GM19463 (cell line): ENCODE measurements at regions not wholly inside any gene's neighbourhood (a gene's known extent, or its start where the extent isn't known, plus 50 kb on each side); places are given as distances from the start of the nearest gene placed in this dataset.
"Not testable (repeated sequence)": the region's sequence is repeated elsewhere in the genome, so short reads cannot be mapped to it uniquely, and the experiment has no call there.

Source experiments
- ATAC-seq: cut with Tn5 transposase; IDR thresholded peaks from one replicate; pipeline ENCODE4 v1.9.1; 2021; ENCODE audit warnings: mild to moderate bottlenecking, moderate library complexity; ENCODE audit not compliant: unreplicated experiment

DNA sequence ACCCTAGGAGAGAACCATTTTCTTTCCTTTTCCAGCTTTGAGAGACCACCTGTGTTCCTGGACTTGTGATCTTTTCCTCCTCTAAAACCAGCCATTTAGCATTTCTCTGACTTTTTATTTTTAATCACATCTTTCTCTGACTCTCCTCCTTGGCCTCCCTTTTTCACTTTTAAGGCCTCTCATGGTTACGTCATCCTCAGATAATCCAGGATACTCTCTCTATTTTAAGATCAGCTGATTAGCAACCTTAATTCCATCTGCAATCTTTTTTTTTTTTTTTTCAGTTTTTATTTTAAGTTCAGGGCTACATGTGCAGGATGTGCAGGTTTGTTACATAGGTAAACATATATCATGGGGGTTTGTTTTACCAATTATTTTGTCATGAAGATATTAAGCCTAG lies 54.0 kb downstream of the RFPL4B start:
- ATAC-seq = no peak

DNA sequence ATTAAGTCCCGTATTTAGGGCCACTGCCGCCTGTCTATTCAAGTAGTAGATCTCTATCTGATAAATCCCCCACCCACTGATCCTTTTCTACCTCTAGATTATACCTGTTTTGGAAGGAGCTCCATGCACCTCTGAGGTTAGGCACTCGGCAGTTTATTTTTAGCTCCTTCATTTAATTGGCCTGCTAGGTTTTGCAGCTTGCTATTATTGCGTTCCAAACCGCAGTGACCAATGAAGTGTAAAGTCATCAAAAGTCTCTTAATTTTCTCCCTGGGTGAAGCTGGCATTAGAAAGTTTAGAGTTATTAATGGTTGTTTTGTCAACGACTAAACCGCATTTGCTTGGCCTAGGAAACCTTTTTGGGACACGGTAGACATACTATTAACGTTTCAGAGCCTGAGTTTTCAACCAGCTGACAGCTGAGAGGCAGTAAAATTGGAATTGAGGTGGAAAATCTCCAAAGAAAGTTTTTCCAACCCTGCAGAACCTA lies 60.0 kb downstream of the RFPL4B start:
- ATAC-seq = no peak

DNA sequence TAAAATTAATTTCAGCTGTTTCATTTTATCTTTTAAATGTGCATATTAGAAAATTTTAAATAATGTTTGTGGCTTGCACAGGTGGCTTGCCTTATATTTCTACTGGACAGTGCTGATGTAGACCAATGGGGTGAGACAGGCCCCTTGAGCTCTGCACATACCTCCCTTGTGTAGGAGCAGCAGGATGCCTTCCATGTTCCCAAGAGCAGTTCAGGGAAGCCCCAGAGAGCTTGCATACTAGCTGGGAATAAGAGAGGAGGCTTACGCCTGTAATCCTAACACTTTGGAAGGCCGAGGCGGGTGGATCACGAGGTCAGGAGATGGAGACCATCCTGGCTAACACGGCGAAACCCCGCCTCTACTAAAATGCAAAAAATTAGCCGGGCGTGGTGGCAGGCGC lies 61.4 kb downstream of the RFPL4B start:
- no peak for ATAC-seq

DNA sequence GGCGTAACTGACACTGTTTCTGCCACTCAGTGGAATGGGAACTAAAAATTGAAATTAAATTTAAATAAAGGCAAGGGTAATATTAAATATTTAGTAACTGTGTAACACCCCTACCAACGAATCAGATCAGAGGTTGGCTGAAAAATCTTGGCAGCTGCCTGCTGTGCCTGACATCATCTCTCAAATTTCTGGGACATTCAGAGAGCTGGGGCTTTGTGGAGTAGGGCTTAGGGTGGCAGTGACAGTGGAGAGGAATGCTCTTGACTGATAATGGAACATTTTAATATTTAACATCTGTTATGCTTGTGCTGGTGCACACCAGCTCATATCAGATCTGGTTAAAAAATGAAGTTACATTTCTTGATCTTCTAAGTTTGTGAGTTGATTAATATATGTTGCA lies 62.2 kb downstream of the RFPL4B start:
- ATAC-seq = no peak

DNA sequence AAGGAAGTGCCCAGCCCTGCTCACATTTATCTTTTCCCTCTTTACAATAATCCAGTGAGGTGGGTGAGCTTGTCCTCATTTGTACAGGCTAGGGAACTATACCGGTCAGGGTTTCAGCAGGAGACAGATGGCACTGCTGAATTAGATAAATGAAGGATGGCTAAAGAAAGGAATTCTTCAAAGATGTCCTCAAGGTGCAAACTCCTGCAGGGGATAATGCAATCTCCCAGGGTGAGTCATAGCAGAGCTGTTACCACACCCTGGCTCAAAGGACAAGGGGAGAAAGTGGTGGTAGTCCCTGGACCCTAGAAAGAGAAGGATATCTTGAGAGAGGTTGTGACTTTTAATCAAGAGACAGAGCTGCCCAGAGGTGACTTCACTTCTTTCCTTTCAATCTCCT lies 66.7 kb downstream of the RFPL4B start:
- ATAC-seq = no peak

DNA sequence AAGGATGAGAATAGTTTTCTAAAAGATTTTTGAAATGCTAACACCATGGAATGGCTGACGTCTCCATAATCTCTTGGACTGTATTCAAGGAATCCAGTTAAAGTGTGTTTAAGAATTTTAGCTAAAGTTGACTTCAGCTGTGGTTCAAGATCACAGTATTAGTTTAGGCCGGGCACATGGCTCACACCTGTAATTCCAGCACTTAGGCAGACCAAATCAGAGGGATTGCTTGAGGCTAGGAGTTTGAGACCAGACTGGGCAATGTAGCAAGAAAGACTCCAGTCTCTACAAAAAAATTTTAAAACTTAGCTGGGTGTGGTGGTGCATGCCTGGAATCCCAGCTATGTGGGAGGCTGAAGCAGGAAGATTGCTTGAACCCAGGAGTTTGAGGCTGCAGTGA lies 68.2 kb downstream of the RFPL4B start:
- ATAC-seq = no peak

DNA sequence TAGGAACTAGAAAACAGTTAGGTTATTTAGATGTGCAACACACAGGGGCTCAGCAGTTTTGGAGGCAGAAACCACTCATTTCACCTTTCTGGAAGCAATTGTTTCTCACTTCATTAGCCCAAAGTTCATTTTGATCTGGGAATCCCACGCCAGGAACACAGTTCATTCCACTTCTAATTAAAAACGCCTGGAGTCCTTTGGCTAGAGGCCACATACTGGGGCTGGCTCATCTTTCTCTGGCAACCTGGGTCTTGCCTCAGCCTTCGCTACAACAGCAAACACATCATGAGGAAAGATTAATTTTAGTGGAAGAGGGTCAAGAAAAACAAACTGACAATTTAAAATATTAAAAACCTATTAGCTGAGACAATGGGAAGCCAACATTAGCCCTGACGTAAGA lies 69.7 kb downstream of the RFPL4B start:
- no peak for ATAC-seq

DNA sequence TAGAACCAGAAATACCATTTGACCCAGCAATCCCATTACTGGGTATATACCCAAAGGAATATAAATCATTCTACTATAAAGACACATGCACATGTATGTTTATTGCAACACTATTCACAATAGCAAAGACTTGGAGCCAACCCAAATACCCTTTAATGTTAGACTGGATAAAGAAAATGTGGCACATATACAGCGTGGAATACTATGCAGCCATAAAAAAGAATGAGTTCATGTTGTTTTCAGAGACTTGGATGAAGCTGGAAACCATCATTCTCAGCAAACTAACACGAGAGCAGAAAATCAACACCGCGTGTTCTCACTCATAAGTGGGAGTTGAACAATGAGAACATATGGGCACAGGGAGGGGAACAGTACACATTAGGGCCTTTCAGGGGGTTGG lies 79.9 kb downstream of the RFPL4B start:
- not testable (repeated sequence) for ATAC-seq

DNA sequence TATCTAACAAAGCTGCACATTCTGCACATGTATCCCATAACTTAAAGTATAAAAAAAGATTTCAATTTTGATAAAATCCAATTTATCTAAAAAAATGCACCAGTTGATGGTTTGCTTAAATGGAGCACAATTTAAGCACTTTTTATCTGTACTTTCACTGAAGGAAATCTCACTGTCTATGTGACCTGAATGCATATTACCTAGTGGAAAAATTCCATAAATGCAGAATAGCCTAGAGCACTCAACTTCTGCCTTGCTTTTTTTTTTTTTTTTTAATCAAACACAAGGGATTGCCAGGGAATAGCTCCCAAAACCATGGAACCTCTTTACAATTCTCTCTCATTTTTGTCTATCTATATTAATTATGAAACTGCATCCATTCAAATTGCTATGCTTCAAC lies 80.4 kb downstream of the RFPL4B start:
- no peak for ATAC-seq

DNA sequence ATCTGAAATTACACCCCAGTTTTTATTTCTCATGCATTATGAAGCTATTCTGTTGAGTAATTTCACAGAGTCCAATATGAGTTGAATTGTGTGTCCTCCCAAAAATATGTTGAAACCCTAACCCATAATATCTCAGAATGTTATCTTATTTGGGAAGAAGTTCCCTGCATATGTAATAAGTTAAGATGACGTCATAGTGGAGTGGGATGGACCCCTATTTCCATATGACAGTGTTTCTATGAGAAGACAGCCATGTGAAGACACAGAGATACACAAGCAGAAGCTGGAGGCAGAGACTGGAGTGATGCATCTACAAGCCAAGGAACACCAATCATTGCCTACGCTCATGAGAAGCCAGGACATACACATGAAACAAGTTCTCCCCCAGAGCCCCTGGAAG lies 81.3 kb downstream of the RFPL4B start:
- ATAC-seq = no peak

DNA sequence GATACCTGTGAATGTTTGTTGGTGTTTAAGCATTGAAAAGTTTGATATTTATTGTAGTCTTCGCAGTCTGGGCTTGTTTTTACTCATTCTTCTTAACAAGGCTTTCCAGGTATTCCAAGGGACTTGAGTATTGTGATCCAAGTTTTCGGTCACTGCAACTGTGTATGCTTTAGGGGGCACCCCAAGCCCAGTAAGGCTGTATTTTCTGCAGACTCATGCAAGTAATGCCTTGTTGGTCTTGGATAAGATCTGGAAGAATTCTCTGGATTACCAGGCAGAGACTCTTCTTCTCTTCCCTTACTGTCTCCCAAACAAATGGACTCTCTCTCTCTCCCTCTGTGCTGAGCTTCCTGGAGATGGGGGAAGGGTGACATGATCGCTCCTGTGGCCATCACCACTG lies 82.1 kb downstream of the RFPL4B start:
- no peak for ATAC-seq

DNA sequence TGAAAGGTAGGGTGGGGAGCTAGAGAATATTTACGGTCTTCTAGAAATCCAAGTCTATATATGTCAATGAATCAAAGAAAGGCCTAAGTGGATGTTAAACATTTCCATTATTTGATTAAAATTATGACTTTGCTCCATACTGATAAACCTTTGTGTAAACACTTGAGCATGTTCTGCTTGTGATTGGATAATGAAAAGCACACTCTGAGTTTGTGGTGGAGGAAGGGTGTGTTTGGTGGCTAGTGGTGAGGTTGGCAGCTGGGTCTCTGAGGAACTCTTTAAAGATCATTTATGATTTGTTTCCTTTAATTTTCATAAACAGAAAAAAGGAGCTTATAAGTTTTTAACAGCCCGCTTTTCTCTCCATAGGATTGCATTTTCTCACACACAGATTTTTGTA lies 84.7 kb downstream of the RFPL4B start:
- ATAC-seq = no peak

DNA sequence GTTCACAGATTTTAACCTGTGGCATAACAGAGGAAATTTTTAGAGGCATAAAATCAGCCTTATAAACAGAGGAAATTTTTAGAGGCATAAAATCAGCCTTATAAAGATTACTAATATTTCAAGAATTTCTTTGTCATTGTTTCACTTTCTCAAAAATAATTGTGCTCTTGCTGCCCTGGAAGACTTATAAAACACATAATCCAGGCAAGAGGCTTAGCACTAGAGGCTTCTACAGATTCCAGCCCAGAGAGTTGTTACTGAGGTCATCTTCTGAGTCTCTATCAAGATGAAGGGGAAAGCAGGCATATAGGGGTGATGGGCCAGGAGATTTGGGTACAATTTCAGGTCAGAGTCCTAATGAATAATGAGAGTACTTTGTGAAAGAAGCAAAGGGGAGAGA lies 85.7 kb downstream of the RFPL4B start:
- no peak for ATAC-seq

DNA sequence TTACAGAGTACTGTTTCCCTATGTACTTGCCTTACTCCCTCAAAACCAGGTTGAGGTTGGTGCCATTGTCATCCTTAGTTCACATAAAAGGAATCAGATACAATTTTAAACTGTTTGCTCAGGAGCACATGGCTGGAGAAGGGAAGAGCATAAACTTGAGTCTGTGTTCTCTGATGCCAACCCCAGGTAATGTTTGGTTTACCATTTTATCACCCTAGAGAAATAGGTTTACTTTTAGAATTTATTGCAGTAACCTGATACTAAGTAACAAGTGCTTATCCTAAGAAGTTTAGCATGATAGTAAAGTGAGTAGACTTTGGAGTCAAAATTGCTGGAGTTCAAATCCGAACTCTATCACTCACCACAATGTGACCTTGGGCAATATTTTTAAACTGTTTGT lies 86.3 kb downstream of the RFPL4B start:
- ATAC-seq = no peak

DNA sequence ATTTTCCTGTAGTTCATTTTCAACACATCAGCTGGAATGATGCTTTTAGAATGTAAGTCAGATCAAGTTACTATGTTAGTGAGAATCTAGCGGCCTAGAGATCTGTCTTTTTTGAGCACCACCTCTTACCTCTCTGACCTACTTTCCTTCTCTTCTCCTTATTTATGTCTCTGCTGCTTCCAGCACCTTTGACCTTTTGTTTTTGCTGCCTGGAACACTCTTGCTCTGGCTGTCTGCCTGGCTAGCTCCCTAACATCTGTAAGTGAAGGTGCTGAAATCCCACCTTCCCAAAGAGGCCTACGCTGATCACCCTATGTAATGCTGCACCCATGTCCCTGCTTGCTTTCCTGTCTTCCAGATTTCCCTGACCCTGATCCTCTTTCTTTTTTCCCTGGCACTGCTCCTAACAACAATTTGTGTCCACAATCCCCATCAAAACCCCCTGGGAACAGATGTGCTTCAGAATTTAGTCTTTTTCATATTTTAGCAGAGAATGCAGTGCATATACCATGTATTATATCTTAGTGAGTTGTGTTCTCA lies 87.8 kb downstream of the RFPL4B start:
- ATAC-seq = no peak

DNA sequence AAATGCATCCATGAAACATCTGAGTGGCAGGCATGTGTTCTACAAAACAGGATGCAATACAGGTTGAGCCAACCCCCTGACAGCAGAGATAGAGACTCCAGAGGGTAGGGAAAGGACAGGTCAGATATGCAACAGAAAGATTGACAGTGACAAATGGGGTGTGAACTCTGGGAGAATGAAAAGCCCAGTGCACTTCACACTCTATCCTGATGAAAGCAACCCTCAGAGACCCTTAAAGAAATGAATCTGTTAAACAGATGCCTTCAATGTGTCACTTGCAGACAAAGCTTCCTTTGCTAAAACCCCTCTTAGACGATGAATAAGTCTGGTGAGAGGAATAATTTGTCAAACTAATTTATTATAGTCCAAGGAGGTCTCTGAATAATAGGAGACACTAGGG lies 89.9 kb downstream of the RFPL4B start:
- no peak for ATAC-seq

DNA sequence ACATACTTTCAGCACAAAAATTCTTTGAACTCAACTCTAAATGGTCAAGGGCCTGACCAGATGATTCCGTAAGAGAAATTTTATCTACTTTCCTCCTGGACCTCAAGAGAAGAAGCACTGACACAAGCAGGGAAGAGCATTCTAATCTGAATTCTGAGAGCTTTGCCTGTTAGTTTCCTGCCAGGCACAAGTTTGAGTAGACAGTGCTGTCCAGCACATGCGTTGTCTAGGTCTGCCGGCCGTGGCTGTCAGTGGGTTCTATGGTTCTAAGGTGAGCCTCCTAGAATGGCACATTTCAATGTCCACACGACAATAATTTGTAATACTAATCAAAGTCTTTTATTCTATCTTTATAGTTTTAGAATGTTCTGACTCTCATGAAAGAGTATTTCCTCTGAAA lies 91.9 kb downstream of the RFPL4B start:
- ATAC-seq = no peak

DNA sequence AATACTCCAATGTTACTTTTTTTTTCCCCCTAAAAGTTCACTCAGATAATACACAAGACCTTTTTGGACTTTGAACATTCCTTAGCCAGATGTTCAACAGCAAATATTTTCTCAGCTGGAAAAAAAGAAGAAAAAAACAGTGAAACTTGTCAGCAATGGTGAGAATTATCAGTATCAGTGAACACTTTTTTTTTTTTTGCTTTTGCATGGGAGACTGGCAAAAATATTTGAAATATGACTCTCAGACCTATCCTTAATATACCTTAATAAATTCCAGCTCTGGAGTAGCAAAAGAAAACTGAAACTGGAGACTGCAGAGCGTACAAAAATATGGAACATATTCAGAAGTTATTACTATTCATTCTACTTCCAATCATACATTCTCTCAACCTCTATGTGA lies 92.3 kb downstream of the RFPL4B start:
- no peak for ATAC-seq

DNA sequence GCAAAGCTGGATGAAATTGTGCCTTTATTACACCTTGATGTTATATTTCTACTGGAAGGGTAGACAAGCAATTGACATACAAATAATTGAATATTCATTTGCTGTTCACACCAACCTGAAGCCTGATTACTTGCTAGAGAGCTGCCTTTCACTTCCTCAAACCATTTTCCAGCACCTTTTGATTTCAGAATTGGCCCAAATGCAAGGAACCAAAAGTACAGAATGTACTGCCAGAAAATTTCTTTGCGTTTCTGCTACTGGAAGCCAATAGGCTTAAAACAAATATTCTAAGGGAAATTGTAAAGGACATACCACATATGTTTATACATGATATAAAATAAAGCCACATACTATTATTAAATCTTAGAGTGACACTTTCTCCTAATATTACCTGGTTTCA lies 94.5 kb downstream of the RFPL4B start:
- no peak for ATAC-seq

DNA sequence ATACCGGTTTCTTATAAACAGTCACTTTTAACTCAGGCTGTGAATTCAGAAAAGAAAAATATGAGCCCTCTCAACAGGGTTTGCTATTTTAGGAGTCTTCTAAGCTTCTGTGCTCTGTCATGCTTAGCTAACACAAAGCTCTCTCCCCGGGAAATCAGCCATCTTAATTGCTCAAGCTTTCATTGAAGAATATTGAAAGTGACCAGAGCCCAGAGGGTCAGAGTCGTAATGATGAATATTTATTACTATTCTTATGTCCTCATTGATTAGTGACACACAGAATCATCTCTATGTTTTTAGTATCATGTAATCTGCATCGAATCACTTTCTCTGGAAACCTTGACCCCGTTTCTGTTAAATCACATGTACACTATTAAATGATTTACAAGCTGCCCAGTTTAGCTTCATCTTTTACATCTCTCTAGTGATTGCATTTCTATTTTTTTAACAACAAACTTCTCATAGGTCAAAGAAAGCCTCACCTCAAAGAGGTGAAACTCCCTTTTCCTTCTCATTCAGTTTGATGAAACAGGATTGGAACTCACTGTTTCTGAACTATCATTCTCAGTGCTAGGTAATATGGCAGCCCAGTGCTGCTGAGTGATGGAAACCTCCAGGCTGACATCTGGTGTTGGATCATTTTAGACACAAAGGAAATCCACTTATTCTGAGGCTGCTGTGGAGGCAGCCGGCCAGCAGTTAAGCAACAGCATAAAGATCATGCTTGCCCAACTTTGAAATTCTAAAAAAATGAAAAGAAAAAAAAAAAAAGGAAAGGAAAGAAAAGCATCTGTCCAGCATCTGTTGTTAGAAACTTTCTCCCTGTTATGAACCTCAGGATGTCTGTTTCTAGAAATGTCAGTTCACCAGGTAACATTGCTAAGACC lies 96.3 kb downstream of the RFPL4B start:
- no peak for ATAC-seq

DNA sequence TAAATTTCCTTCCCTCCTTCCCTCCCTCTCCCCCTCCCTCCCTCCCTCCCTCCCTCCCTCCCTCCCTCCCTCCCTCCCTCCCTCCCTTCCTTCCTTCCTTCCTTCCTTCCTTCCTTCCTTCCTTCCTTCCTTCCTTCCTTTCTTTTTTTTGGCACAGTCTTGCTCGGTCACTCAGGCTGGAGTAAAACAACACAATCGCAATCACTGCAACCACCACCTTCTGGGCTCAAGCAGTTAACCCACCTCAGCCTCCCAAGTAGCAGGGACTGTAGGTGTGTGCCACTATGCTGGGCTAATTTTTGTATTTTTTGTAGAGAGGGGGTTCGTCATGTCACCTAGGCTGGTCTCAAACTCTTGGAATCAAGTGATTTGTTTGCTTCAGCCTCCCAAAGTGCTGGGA lies 101.7 kb downstream of the RFPL4B start:
- not testable (repeated sequence) for ATAC-seq

DNA sequence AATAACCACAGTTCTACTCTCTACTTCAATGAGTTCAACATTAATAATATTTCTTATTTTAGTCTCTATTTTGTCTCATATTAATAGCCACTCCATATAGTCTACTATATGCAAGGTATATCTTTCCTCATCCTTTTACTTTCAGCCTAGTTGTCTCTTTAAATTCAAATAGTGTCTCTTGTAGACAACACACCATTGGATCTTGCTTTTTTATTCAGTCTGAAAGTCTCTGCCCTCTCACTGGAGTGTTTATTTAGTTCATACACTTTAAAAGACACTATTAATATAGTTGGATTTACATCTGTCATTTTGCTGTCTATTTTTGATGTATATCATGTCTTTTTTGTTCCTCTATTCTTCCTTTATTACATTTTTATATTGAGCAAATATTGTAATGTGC lies 103.5 kb downstream of the RFPL4B start:
- ATAC-seq = no peak

DNA sequence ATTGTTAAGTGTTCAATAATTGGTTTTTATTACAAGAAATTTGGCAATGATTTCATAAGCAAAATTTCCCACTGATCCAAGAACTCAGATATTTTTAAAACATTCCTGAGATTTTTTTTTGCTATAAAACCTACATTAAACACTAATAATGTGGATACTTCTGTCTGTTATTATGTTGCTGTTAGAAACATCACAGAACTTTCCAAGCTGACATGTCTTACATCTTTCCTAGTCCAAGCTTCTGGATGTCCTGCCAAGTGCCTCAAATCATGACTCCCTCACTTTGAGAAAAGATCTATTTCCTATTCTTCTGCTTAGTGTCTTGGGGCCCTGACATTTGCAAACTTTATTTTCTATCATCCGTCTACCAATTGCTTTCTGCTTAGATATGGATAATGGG lies 110.8 kb downstream of the RFPL4B start:
- no peak for ATAC-seq
